ENCODE measurements at regions not wholly inside any gene's neighbourhood (a gene's known extent, or its start where the extent isn't known, plus 50 kb on each side); places are given as distances from the start of the nearest gene placed in this dataset.

GRCh38 chr3:153625506-153625905, 463.5 kb downstream of the RAP2B start:
- peaks cover 11% of the 10 kb centered on the region for H3K4me1 Mint-ChIP-seq (ENCODE audit: low read depth, unreplicated experiment)

GRCh38 chr3:153626158-153626557, 464.1 kb downstream of the RAP2B start:
- H3K36me3 Mint-ChIP-seq (ENCODE audit: unreplicated experiment), result no peaks in the 10 kb centered on the region
- TF ChIP-seq CTCF (IDR thresholded peaks at IDR 0.05; ENCODE audit: partially characterized antibody, unreplicated experiment), result no peak
- H3K4me1 Mint-ChIP-seq (ENCODE audit: low read depth, unreplicated experiment), result peaks cover 18% of the 10 kb centered on the region
- no peak overlapping the region for H3K27ac Mint-ChIP-seq (ENCODE audit: unreplicated experiment)
- H3K9me3 Mint-ChIP-seq (ENCODE audit: unreplicated experiment), result peaks cover 4% of the 10 kb centered on the region
- no peak for DNase-seq
- H3K4me3 Mint-ChIP-seq (ENCODE audit: unreplicated experiment), result no peak overlapping the region
- peaks cover 2% of the 10 kb centered on the region for H3K27me3 Mint-ChIP-seq (ENCODE audit: unreplicated experiment)

More at GRCh38 chr3:153625506-153625905, 463.5 kb downstream of the RAP2B start:
- DNase-seq, result no peak
- Mint-ChIP-seq H3K27ac (ENCODE audit: unreplicated experiment) (no peak overlapping the region), H3K27me3 (ENCODE audit: unreplicated experiment) (peaks cover 2% of the 10 kb centered on the region), H3K4me3 (ENCODE audit: unreplicated experiment) (no peak overlapping the region), H3K9me3 (ENCODE audit: unreplicated experiment) (peaks cover 1% of the 10 kb centered on the region), H3K36me3 (ENCODE audit: unreplicated experiment) (no peaks in the 10 kb centered on the region)
- no peak for TF ChIP-seq CTCF (IDR thresholded peaks at IDR 0.05; ENCODE audit: partially characterized antibody, unreplicated experiment)

DNA sequence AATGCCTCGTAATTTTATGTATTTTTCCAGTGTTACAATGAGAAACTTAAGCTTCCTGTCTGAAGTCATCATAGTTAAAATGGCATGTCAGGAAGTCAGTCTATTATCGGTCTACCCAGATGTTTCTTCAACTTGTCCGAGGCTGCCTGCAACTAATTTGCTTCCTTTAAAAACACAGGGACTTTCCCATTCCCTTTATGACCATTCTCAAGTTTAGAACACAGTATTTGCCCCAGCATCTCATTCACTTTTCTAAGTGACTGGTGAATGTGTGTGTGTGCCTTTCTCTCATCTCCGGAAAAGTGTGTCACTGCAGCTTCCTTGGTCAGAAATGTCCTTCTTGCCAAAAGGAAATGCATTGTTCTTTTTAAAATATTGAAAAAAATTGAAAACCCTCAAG, 466.6 kb downstream of the RAP2B start:
- Mint-ChIP-seq H3K4me1 (ENCODE audit: low read depth, unreplicated experiment) (peaks cover 32% of the 10 kb centered on the region), H3K27ac (ENCODE audit: unreplicated experiment) (no peak overlapping the region), H3K4me3 (ENCODE audit: unreplicated experiment) (no peak overlapping the region), H3K27me3 (ENCODE audit: unreplicated experiment) (peaks cover 2% of the 10 kb centered on the region), H3K36me3 (ENCODE audit: unreplicated experiment) (no peaks in the 10 kb centered on the region), H3K9me3 (ENCODE audit: unreplicated experiment) (peaks cover 4% of the 10 kb centered on the region)
- no peak for DNase-seq
- TF ChIP-seq CTCF (IDR thresholded peaks at IDR 0.05; ENCODE audit: partially characterized antibody, unreplicated experiment), result no peak

DNA sequence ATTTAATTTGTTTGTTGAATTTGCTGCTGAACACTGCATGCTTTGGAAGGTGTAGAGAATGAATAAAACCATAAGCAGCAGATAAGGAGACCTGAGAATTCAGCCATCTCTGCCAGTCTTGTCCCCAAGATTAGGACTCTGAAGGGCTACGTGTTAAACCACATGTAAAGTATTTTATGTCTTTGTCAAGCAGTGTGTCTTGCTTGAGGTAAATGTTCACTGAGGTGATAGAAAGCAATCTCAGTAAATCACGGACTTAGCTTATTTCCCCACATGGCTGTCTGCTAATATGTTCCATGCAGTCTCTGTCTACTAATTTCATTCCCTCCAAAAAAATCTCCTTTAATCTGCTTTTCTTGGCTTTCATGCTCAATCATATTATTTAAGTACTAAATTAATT, 467.1 kb downstream of the RAP2B start:
- Mint-ChIP-seq H3K36me3 (ENCODE audit: unreplicated experiment) (no peaks in the 10 kb centered on the region), H3K27me3 (ENCODE audit: unreplicated experiment) (peaks cover 2% of the 10 kb centered on the region), H3K4me1 (ENCODE audit: low read depth, unreplicated experiment) (peaks cover 34% of the 10 kb centered on the region), H3K27ac (ENCODE audit: unreplicated experiment) (no peak overlapping the region), H3K4me3 (ENCODE audit: unreplicated experiment) (no peak overlapping the region), H3K9me3 (ENCODE audit: unreplicated experiment) (peaks cover 4% of the 10 kb centered on the region)
- no peak for DNase-seq
- TF ChIP-seq CTCF (IDR thresholded peaks at IDR 0.05; ENCODE audit: partially characterized antibody, unreplicated experiment), result no peak

DNA sequence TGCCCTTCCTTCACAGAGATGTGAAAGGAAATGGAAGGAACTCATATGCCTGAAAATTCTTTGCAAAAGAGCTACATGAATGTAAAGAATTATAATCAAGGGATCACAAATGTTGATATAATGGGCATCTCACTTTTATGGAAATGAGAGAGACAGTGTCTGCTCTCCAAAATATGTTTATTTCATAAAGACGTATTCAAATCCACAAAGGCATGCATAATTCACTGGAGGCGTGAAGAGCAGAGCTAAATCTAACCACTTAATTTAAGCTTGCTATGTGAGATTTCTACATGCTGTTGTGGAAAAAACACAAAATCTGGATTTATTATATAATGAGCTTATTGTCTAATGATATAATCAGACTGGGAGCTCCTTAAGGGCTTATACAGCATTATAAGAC, 469.1 kb downstream of the RAP2B start:
- peaks cover 2% of the 10 kb centered on the region for H3K27me3 Mint-ChIP-seq (ENCODE audit: unreplicated experiment)
- H3K4me1 Mint-ChIP-seq (ENCODE audit: low read depth, unreplicated experiment), result peaks cover 33% of the 10 kb centered on the region
- no peaks in the 10 kb centered on the region for H3K36me3 Mint-ChIP-seq (ENCODE audit: unreplicated experiment)
- H3K4me3 Mint-ChIP-seq (ENCODE audit: unreplicated experiment), result no peak overlapping the region
- H3K27ac Mint-ChIP-seq (ENCODE audit: unreplicated experiment), result peak overlapping the region; percentile 74
- no peak for DNase-seq
- TF ChIP-seq CTCF (IDR thresholded peaks at IDR 0.05; ENCODE audit: partially characterized antibody, unreplicated experiment), result no peak
- H3K9me3 Mint-ChIP-seq (ENCODE audit: unreplicated experiment), result peaks cover 4% of the 10 kb centered on the region
